Right lobe of liver (tissue), 6 donors: ENCODE measurements at regions not wholly inside any gene's neighbourhood (a gene's known extent, or its start where the extent isn't known, plus 50 kb on each side); places are given as distances from the start of the nearest gene placed in this dataset.

ENCODE experiments used
- ATAC-seq, 4 donors: fragments of 200-7000 bp; cut with Tn5 transposase; one replicate each; pipeline ENCODE4 v1.9.1; 2020; ENCODE audit warnings: mild to moderate bottlenecking in 4 of 4, moderate library complexity in 4 of 4
- DNase-seq, 3 donors: peaks; one replicate each; pipeline ENCODE4 v3.0.0-alpha.2; 2020
- H3K27ac ChIP-seq, 3 donors: fragments of 200-600 bp; one replicate each; pipeline ENCODE4 v1.8.0; 2022
- H3K27me3 ChIP-seq, 2 donors: fragments of 200-600 bp; one replicate each; pipeline ENCODE4 v1.8.0; 2022
- H3K36me3 ChIP-seq, 4 donors: fragments of 200-600 bp; sonication (generic) in 1 of 4; one replicate each; pipeline versions ENCODE4 v1.5.1 to v1.8.0; 2017 to 2022; ENCODE audit warnings: control low read depth in 1 of 4
- H3K4me1 ChIP-seq, 4 donors: fragments of 200-600 bp; sonication (generic) in 1 of 4; one replicate each; pipeline versions ENCODE4 v1.5.1 to v1.8.0; 2017 to 2022; ENCODE audit warnings: control low read depth in 1 of 4
- H3K4me3 ChIP-seq, 3 donors: fragments of 200-600 bp; one replicate each; pipeline ENCODE4 v1.8.0; 2022
- H3K9me3 ChIP-seq, 4 donors: fragments of 200-600 bp; sonication (generic) in 1 of 4; one replicate each; pipeline versions ENCODE4 v1.5.1 to v1.8.0; 2017 to 2022; ENCODE audit warnings: control low read depth in 1 of 4
- POLR2A ChIP-seq: fragments of 450-650 bp; IDR thresholded peaks from one replicate; pipeline ENCODE4 v1.6.1; 2017; ENCODE audit warnings: antibody characterized with exemption, mild to moderate bottlenecking
- WGBS: methylation state at CpG from one replicate; pipeline ENCODE4 v1.1.6; 2018; ENCODE audit warnings: low coverage, low lambda C conversion rate; ENCODE audit not compliant: insufficient coverage; ENCODE audit errors: missing lambda C conversion rate; 5-methylcytosine and 5-hydroxymethylcytosine counted together
- intact Hi-C, 2 donors: fragments of 100-400 bp; cut with DNase I; formaldehyde crosslinking; loops; one replicate each; pipeline versions ENCODE4 v1.11.2 to v1.14.1; 2022
- TF ChIP-seq, protein P1 (sequence below), 4 donors: fragments of 200-600 bp in 3 of 4; fragments of 450-650 bp in 1 of 4; IDR thresholded peaks; one replicate each; pipeline versions ENCODE4 v1.5.1 to v1.8.0; 2016 to 2022; ENCODE audit warnings: antibody characterized with exemption in 4 of 4, mild to moderate bottlenecking in 2 of 4
- donor health status: DM: no; HTN: yes; CAD: no.
- donor health status: DM: no; HTN: no; CAD: no.
- donor health status: DM: no; HTN: no; CAD: no.
- donor health status: DM: no; HTN: yes; CAD: no.
- donor health status: DM: no; HTN: yes; CAD: no.

GRCh38 chr5:17832949-17833745 is 198.9 kb downstream of the TAF11L14 start:
- TF ChIP-seq, protein P1, sequence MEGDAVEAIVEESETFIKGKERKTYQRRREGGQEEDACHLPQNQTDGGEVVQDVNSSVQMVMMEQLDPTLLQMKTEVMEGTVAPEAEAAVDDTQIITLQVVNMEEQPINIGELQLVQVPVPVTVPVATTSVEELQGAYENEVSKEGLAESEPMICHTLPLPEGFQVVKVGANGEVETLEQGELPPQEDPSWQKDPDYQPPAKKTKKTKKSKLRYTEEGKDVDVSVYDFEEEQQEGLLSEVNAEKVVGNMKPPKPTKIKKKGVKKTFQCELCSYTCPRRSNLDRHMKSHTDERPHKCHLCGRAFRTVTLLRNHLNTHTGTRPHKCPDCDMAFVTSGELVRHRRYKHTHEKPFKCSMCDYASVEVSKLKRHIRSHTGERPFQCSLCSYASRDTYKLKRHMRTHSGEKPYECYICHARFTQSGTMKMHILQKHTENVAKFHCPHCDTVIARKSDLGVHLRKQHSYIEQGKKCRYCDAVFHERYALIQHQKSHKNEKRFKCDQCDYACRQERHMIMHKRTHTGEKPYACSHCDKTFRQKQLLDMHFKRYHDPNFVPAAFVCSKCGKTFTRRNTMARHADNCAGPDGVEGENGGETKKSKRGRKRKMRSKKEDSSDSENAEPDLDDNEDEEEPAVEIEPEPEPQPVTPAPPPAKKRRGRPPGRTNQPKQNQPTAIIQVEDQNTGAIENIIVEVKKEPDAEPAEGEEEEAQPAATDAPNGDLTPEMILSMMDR (IDR thresholded peaks at IDR 0.05) = no peak
- Histone ChIP-seq H3K27ac (no peak overlapping the region), H3K4me3 (no peak overlapping the region), H3K4me1 (no peaks in the 10 kb centered on the region), H3K36me3 (no peaks in the 10 kb centered on the region), H3K9me3 (no peaks in the 10 kb centered on the region), H3K27me3 (no peaks in the 10 kb centered on the region)
- DNase-seq = no peak
- intact Hi-C loops = no loop called here
- no peak for ATAC-seq
- WGBS = 46% methylated on average over 4 of the region's 5 CpGs

- H3K9me3 ChIP-seq = peaks cover 0 to 4% (median 0%) of the 10 kb centered on the region in 4 donors
- intact Hi-C loops = no loop called here
- H3K4me3 ChIP-seq = no peak overlapping the region
- no peaks in the 10 kb centered on the region for H3K36me3 ChIP-seq
- TF ChIP-seq POLR2A = no peak
- TF ChIP-seq, protein P1 (IDR thresholded peaks at IDR 0.05) = no peak
- H3K4me1 ChIP-seq = no peaks in the 10 kb centered on the region
- no peak overlapping the region for H3K27ac ChIP-seq
- no peaks in the 10 kb centered on the region for H3K27me3 ChIP-seq
- no peak for ATAC-seq
- WGBS = 57% methylated on average over 2 of the region's 2 CpGs
- no peak for DNase-seq
These were observed 203.5 kb downstream of the TAF11L14 start for GRCh38 chr5:17837757-17838156.

GRCh38 chr5:17838469-17838868 is 204.2 kb downstream of the TAF11L14 start:
- WGBS = 22% methylated on average over 3 of the region's 3 CpGs
- intact Hi-C loops = no loop called here
- no peak overlapping the region for H3K4me3 ChIP-seq
- H3K4me1 ChIP-seq = no peaks in the 10 kb centered on the region
- no peaks in the 10 kb centered on the region for H3K27me3 ChIP-seq
- no peaks in the 10 kb centered on the region for H3K36me3 ChIP-seq
- H3K9me3 ChIP-seq = peaks cover 0 to 4% (median 0%) of the 10 kb centered on the region in 4 donors
- no peak for DNase-seq
- no peak for TF ChIP-seq POLR2A
- TF ChIP-seq, protein P1 (IDR thresholded peaks at IDR 0.05) = no peak
- H3K27ac ChIP-seq = no peak overlapping the region
- no peak for ATAC-seq

GRCh38 chr5:17839848-17840247 is 205.6 kb downstream of the TAF11L14 start:
- Histone ChIP-seq H3K27ac (no peak overlapping the region), H3K4me1 (no peaks in the 10 kb centered on the region), H3K9me3 (peaks cover 0 to 4% (median 0%) of the 10 kb centered on the region in 4 donors), H3K27me3 (no peaks in the 10 kb centered on the region), H3K36me3 (no peaks in the 10 kb centered on the region), H3K4me3 (no peak overlapping the region)
- TF ChIP-seq, protein P1 (IDR thresholded peaks at IDR 0.05) = no peak
- TF ChIP-seq POLR2A = no peak
- DNase-seq (no peak), ATAC-seq (no peak)
- intact Hi-C loops = no loop called here
